Ovary (tissue), 3 donors: ENCODE measurements at regions not wholly inside any gene's neighbourhood (a gene's known extent, or its start where the extent isn't known, plus 50 kb on each side); places are given as distances from the start of the nearest gene placed in this dataset.

ENCODE experiments used
- POLR2A ChIP-seq: fragments of 450-650 bp; IDR thresholded peaks from one replicate; pipeline ENCODE4 v1.6.1; 2017; ENCODE audit warnings: antibody characterized with exemption, mild to moderate bottlenecking, moderate library complexity
- TF ChIP-seq, protein P1 (sequence below), 3 donors: fragments of 450-650 bp in 2 of 3; fragments of 200-600 bp in 1 of 3; IDR thresholded peaks; one replicate each; pipeline versions ENCODE4 v1.5.1 to v1.8.0; 2016 to 2022; ENCODE audit warnings: antibody characterized with exemption in 3 of 3, mild to moderate bottlenecking in 1 of 3
- donor health status: DM: no; HTN: no; CAD: no.

DNA sequence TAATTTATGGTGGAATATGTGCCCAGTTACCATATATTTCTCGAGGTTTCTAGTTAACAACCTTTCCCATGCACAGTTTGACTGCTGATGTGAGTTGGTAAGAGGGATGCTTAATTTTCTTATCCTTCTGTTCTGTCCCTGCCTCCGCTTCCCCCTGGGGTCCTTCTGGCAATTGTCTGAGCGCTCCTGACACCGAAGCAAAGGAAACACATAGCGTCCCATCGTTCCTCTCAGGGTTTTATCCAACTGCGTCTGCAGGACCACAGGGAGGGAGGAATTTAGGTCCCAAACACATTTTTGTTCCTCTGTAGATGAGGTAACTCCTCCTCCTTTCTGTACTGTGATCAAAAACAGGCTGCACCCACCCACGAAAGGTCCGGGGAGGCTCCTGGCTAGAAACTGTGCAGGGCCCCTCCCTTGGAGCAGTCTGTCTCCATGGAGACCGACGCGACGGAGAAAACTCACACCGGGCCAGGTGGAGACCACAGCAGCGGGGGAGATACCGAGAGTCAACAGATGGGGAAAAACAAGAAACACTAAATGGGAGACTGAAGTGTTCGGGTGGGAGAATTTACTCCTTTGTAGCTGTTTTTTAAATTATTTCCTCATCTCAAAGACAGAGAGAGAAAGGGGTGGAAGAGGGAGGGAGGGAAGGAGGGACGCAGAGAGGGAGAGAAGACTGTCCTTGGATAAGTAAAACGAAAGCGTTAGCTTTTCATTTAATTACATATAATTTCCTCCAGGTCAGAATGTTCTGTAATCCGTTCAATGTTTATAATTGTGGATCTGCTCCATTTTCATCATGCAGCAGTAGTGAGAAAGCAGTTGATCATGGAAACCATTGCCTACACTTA is 191.8 kb upstream of the NBEA start:
- TF ChIP-seq, protein P1, sequence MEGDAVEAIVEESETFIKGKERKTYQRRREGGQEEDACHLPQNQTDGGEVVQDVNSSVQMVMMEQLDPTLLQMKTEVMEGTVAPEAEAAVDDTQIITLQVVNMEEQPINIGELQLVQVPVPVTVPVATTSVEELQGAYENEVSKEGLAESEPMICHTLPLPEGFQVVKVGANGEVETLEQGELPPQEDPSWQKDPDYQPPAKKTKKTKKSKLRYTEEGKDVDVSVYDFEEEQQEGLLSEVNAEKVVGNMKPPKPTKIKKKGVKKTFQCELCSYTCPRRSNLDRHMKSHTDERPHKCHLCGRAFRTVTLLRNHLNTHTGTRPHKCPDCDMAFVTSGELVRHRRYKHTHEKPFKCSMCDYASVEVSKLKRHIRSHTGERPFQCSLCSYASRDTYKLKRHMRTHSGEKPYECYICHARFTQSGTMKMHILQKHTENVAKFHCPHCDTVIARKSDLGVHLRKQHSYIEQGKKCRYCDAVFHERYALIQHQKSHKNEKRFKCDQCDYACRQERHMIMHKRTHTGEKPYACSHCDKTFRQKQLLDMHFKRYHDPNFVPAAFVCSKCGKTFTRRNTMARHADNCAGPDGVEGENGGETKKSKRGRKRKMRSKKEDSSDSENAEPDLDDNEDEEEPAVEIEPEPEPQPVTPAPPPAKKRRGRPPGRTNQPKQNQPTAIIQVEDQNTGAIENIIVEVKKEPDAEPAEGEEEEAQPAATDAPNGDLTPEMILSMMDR (IDR thresholded peaks at IDR 0.05), result no peak
- TF ChIP-seq POLR2A, result no peak
